LNCaP clone FGC (cell line): ENCODE measurements at regions not wholly inside any gene's neighbourhood (a gene's known extent, or its start where the extent isn't known, plus 50 kb on each side); places are given as distances from the start of the nearest gene placed in this dataset.
"Not testable (repeated sequence)": the region's sequence is repeated elsewhere in the genome, so short reads cannot be mapped to it uniquely, and the experiment has no call there.

Experiments
- DNase-seq: peaks from one replicate; pipeline ENCODE4 v3.0.0-alpha.2; 2011; ENCODE audit warnings: low read depth
- H3K4me3 ChIP-seq: 2 replicates; pipeline ENCODE4 v1.5.1; 2011; ENCODE audit warnings: mild to moderate bottlenecking, low read depth, low read length, control low read depth

DNA sequence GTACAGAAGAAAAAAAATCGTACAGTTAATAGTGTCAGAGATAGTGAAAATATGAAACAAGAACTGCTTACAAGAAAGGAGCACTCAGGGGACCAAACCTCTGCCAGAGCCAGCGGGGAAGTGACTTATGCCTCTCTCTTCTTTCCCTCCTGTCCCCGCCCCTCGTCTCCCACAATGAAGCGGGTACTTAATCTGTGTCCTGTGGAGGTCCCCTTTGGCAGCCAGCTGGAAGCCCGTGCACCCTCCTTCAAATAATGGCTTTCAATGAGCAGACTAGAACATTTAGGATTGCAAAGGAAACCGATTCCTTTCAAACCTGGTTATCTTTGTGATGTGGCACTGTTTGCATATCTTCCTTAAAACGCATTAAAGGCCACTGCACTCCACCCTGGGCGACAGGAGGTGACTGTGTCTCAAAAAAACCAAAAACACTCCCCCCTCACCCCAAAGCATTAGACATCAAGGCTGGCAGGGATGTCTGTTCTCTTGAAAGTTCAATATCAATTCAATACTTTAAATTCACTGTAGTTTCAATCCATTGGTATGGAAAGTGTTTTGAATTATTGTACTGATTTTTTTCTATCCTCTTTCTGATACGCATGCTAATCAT lies 51.7 kb downstream of the PPIAL4C start:
- DNase-seq, H3K4me3 ChIP-seq: not testable (repeated sequence)

DNA sequence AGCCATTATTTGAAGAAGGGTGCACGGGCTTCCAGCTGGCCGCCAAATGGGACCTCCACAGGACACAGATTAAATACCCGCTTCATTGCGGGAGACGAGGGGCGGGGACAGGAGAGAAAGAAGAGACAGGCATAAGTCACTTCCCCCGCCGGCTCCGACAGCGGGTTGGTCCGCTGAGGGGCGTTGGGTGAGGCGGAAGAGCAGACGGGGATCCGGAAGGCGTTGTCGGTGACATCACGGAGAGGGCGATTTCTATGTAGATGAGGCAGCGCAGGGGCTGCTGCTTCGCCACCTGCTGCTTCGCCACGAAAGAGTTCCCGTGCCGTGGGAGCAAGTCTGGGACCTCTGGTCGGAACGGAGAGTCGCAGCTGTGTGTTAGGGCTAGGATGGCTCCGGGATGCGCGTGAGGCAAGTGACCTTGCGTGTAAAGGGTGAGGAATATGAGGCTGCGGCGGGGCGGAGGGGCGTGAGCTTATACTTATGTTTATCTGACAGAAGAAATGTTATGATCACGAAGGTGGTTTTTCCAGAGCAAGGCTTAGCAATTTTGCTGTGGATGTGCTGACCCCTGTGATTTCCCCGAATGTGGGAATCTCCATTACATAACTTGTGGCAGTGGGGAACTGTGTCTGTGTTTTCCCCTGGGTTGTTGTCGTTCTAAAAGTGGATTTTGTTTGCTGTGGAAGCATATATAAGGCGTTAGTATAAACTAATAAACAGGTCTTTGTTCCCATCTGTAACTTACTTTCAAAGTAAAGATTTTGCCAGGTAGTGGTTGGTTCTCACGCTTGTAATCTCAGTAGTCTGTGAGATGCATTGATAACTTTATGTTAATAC lies 52.9 kb downstream of the PPIAL4C start:
- peak overlapping the region; percentile 25; the same call in 1 of the 2 replicates for H3K4me3 ChIP-seq
- DNase-seq: peak; percentile 26

GRCh38 chr1:149638481-149638880 lies 54.8 kb downstream of the PPIAL4C start:
- H3K4me3 ChIP-seq: not testable (repeated sequence)

DNA sequence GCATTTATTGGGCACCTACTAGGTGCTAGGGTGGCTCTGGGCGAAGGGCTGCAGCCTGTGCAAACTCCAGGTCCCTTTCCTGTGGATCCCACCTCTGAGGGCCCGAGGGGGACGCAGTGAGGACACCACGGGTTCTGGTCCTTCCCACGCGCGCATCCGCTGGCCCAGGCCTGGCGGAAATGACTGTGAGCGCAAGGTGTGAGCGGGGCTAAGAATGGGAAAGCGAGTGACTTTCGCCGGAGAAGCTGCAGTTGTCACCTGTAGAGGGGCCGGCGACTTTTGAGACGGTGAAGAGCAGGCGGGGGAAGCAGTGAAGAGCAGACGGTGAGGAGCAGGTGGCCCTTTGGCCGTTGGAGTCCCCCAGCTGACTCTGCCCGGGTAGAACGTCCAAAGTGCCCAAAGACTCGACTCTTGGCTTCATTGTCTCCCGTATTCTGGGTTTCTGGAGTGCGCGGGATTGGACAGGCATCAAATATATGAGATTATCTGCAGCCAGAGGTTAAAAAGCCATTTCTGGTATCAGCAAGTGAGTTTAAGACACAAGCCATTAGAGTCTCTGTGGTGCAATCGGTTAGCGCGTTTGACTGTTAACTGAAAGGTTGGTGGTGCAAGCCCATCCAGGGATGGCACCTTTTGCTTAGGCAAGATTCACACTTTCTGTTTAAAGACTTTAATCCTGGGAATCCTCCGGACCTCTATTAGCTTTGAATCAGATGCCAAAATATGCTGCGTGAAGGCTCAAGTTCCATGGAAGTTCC lies 55.4 kb downstream of the PPIAL4C start:
- H3K4me3 ChIP-seq, DNase-seq: not testable (repeated sequence)

More at GRCh38 chr1:149638481-149638880, 54.8 kb downstream of the PPIAL4C start:
- not testable (repeated sequence) for DNase-seq

DNA sequence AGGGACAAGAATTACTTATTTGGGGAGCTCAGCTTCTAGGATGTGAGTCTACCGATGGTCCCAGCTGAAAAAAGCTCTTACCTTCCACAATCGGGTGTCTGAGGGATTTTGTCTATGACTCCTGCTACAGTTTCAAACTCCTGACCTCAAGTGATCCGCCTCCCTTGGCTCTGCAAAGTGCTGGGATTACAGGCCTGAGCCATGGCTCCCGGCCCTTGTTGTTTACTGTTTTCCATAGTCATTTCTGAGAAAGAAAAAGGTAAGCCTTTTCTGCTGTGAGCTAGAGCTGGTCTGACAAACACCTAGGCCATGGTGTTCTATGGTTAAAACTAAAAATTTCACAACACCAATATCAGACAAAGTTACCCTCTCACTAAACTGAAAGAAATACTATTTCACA lies 57.5 kb downstream of the PPIAL4C start:
- H3K4me3 ChIP-seq, DNase-seq: not testable (repeated sequence)

DNA sequence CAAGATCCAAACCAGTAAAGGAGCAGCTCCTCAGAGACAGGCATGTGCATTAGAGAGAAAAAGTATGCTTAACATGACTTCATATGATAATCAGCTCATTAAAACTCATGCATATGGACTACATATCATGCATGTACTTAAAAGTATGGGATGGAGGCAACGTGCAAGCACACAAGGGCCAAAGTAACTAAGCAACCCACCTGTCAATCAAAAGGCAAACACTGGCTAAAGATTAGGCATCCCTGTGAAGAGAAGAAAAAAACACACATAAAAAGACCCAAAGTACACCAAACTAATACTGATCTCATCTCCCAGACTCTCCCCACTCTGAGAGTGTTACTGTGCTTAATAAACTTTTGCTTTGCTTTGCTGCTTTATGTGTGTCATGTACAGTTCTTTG lies 61.2 kb downstream of the PPIAL4C start:
- DNase-seq, H3K4me3 ChIP-seq: not testable (repeated sequence)

GRCh38 chr1:149646360-149647017 lies 62.8 kb downstream of the PPIAL4C start:
- H3K4me3 ChIP-seq: not testable (repeated sequence)

DNA sequence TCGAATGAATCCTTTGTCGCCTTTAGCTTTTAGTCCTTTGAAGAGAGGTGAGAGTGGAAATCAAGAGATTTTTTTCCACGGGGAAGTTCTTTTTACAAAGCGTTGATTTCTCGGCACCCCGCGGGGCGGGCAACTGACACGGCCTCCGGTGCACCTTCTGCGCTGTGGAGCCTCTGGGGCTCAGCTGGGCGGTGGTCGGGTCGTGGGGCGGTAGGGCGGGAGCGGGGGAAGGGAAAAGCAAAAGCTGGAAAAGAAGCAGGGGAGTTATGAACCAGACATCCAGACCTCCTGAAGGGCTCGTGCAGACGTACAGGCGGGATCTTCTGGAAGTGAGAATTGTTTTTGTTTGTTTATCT lies 63.3 kb downstream of the PPIAL4C start:
- H3K4me3 ChIP-seq, DNase-seq: not testable (repeated sequence)

More at GRCh38 chr1:149646360-149647017, 62.8 kb downstream of the PPIAL4C start:
- DNase-seq: not testable (repeated sequence)

DNA sequence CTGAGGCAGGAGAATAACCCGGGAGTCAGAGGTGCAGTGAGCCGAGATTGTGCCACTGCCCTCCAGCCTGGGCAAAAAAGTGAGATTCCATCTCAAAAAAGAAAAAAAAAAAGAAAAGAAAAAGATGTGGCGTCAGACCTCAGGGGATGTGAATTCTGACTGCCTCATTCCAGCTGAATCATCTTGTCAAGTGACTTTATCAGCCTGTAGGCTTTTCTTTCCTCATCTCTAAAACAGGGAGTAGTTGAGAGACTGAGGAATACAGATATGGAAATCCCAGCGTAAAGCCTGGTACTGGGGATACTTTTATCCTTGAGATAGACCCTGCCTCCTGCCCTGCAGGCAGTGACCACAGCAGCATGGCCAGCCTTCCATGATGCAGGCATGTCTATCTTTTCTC lies 74.1 kb downstream of the PPIAL4C start:
- H3K4me3 ChIP-seq, DNase-seq: not testable (repeated sequence)

DNA sequence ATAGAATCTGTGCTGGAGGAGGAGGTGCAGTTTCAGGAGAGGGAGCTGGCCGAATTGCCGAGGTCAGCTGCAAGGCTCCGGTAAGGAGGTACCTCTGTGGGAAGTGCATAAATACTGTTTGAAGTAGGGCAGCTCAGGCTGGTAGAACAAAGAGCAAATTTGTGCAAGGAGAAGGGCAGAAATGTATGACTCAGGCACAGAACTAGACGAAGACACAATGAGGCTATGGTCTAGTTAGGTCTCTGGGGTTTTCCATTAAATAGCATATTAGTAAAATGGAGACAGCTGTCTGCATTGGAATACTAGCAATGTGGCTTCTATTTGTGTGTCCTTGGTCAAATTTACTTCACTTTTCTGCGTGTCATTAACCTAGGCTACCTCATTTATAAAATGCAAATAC lies 74.5 kb downstream of the PPIAL4C start:
- H3K4me3 ChIP-seq, DNase-seq: not testable (repeated sequence)

GRCh38 chr1:149664624-149665023 lies 81.0 kb downstream of the PPIAL4C start:
- DNase-seq, H3K4me3 ChIP-seq: not testable (repeated sequence)

- DNase-seq: not testable (repeated sequence)
Observed at GRCh38 chr1:149665033-149665432, 81.4 kb downstream of the PPIAL4C start.

GRCh38 chr1:149665528-149665927 lies 81.9 kb downstream of the PPIAL4C start:
- not testable (repeated sequence) for DNase-seq, H3K4me3 ChIP-seq

More at GRCh38 chr1:149665033-149665432, 81.4 kb downstream of the PPIAL4C start:
- H3K4me3 ChIP-seq: not testable (repeated sequence)

DNA sequence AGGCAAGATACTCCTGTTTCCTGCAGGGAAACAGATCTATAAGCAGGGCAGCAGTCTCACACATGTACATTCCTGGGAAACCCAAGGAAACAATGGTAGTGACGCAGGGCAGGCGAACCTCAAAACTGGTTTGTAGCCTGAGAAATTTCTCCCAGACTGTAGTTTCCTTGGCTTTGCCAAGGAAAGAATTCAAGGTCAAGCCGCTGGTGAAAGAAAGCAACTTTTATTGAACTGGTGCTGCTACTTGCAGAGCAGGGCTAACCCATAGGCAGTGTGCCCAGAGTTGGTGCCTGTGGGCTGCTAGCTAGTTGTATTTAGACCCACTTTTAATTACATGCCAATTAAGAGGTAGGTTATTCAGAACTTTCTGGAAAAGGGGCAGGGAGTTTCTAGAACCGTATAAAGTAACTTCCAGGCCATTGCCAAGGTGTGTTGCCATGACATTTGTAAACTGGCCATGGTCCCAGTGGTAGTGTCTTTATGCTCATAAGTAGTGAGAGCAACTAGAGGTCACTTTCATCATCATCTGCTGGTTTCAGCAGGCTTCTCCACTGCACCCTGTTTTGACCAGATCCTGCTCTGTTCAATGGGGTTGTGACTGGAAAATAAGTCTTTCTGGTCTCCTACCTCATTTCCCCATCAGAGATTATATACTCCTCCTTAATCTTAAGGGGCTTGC lies 89.7 kb downstream of the PPIAL4C start:
- H3K4me3 ChIP-seq, DNase-seq: not testable (repeated sequence)

DNA sequence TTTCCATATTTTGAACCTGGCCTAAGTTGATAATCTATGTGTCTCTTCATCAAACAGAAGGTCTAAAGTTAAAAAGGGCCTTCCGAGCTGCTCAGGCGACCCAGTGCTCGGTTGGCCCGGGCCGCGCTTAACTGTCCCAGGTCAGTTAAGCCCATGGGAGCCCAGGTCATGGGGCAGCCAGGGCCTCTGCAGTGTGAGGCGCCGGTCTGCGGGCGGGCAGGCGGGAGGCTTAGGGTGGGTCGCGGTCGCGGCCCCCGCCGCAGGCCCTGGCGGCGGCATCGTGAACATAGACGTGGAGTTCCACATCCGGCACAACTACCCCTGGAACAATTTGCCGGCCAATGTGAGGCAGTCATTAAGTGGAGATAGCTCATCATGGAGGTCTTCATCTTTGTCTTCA lies 91.3 kb downstream of the PPIAL4C start:
- H3K4me3 ChIP-seq, DNase-seq: not testable (repeated sequence)

DNA sequence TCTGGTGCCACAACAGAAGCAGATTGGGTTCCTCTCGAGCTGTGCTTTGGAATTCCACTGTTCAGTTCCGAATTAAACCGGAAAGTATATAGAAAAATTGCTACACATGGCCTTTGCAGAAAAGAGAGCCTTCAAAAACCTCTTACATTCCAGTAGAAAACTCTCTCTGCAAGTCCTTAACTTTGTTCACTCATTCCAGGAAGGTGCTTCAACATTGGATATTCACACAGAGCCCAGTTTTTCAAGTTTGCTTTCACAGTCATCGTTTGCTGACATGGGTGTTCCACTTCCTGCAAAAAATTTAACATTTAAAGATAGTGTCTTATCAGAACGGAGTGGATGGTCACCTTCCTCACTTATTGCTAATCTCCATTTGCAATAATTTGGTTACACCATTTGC lies 93.7 kb downstream of the PPIAL4C start:
- DNase-seq, H3K4me3 ChIP-seq: not testable (repeated sequence)

DNA sequence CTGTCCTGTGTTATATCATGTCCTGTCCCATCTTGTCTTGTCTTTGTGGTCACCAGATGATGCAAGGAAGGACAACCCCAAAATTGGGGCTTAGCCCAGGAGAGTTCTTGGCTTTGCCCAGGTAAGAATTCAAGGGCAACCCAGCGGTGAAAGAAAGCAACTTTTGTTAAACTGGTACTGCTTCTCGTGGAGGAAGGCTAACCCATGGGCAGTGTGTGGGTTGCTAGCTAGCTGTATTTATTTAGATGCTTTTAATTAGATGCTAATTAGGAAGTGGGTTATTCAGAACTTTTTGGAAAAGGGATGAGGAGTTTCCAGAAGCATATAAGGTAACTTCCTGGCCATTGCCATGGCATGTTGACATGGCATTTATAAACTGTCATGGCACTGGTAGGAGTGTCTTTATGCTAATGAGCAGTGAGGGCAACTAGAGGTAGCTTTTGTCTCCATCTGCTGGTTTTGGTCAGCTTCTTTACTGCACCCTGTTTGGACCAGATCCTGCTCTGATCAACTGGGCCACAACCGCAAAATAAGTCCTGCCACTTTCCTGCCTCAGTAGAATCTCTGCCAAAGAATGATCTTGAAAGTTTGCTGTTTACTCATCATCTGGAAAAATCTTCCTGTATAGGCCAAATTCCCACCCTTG lies 95.8 kb upstream of the FCGR1A start:
- DNase-seq, H3K4me3 ChIP-seq: not testable (repeated sequence)

DNA sequence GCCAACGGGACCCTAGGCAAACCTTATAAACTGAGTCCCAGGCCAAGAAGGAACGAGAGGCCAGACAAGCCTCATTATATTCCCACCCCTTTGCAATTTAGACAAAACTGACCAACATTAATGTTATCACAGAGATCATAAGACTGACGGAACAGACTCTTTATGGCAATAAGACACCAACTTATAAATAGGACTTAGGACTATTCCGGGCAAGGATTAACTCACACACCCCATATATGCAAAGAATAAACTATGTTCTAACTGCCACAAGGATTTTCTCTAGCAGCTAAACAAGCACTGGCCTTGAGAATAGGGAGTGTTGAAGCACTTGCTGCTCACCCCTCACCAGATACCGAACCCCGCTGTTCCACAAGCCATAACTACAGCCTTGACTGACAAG lies 91.1 kb upstream of the FCGR1A start:
- DNase-seq, H3K4me3 ChIP-seq: not testable (repeated sequence)
